HG03196 (cell line): ENCODE measurements at regions not wholly inside any gene's neighbourhood (a gene's known extent, or its start where the extent isn't known, plus 50 kb on each side); places are given as distances from the start of the nearest gene placed in this dataset.

Experiments
- ATAC-seq: cut with Tn5 transposase; IDR thresholded peaks from one replicate; pipeline ENCODE4 v1.9.1; 2021; ENCODE audit not compliant: unreplicated experiment

DNA sequence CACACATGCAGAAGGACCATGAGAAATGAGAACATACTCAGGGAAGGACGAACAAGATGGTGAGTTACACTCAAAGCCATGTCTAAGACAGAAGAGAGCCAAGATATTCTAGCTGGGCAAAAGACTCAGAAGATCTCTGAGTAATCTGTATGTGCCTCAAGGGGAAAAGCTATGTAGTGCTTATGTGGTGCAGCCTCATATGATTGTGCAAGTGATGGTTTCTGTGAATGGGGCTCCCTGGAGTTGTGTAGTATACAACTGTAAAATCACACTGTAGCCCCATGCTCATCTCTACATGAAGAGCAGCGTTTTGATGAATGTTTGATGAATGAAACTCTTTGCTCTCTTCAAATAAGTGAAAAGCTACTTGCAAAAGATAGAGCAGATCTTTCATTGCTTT lies 57.5 kb downstream of the OSR1 start:
- no peak for ATAC-seq

DNA sequence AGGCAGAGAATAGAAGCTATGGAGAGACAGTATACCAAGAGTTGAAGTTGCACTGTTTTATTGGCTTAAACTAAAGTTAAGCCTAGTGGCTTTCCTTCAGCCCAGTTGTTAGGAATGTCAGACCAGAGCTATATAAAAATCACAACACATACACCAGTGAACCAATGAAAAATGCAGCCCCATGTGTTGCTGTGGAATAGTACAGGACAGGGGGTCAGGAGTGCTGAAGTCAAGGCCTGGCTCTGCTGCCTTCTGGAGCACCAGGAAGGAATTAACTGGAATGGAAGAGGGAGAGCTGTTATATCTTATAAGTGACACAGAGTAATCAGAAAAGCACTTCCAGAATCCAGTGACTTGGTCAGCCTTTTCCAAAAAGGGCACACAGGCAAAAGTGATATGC lies 58.9 kb downstream of the OSR1 start:
- no peak for ATAC-seq

GRCh38 chr2:19299032-19299431 lies 59.4 kb downstream of the OSR1 start:
- no peak for ATAC-seq

GRCh38 chr2:19297716-19298115 lies 60.7 kb downstream of the OSR1 start:
- no peak for ATAC-seq

GRCh38 chr2:19295998-19296502 lies 62.4 kb downstream of the OSR1 start:
- no peak for ATAC-seq

DNA sequence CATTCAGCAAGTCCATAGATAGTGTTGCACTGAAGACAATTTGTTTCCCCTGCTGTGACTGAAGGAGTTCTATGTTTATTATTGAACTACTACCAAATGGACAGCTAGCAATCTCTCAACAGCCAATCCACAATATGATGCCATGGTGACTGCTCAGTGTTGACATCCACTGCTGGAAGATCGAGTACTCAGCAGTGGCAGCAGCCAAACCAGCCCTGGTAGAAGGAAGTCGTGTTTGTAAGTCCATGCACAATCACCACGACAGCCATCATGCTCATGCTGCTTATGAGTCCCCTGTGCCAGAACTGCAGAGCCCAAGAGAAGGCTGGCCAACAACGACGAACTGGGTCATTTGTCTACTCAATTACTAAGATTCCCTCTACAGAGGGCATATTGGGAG lies 66.4 kb downstream of the OSR1 start:
- no peak for ATAC-seq

DNA sequence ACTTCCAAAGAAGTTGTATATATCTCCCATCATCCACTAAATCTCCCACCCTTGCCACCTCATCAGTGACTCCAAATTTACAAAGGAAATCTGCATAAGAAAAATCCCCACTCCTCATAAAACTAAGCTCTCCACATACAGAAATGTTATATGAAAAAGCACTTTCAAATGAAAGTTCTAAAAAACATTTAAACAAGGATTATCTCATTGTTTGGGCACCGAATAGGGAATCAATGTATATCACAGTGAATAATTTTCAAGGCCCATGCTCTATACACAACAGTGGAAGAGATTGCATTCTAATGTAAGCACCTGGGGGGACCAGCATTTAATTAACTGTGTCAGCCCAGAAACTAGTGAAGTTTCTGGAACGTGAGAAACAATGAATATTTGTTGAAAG lies 70.1 kb downstream of the OSR1 start:
- ATAC-seq: no peak

- ATAC-seq: no peak
Measured at GRCh38 chr2:19287324-19287723, 71.1 kb downstream of the OSR1 start.

GRCh38 chr2:19282305-19282704 lies 76.1 kb downstream of the OSR1 start:
- ATAC-seq: no peak

- no peak for ATAC-seq
Measured at GRCh38 chr2:19274439-19274838, 84.0 kb downstream of the OSR1 start.

- ATAC-seq: no peak
Measured at GRCh38 chr2:19272941-19273470, 85.4 kb downstream of the OSR1 start.

- no peak for ATAC-seq
Measured at GRCh38 chr2:19272039-19272438, 86.4 kb downstream of the OSR1 start.

GRCh38 chr2:19264852-19265251 lies 93.6 kb downstream of the OSR1 start:
- no peak for ATAC-seq

DNA sequence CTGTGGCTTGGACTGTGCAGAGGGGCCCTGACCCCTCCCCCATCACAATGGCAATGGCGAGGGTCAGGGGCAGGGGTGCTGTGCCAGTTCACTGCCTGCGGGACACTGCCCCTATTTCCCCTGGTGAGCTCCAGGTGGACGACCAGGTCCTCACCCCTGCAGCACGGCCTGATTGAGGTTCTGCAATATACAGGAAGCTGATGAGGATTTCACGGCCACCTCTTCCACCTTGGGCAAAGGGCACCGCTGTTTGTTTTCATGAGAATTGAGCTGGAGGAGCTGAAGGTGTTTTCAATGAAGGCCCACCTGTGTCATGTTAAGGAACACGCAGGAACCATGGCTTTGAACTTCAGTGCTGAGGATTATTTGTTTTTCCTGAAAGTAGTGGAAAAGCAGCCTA lies 96.3 kb downstream of the OSR1 start:
- ATAC-seq: no peak

DNA sequence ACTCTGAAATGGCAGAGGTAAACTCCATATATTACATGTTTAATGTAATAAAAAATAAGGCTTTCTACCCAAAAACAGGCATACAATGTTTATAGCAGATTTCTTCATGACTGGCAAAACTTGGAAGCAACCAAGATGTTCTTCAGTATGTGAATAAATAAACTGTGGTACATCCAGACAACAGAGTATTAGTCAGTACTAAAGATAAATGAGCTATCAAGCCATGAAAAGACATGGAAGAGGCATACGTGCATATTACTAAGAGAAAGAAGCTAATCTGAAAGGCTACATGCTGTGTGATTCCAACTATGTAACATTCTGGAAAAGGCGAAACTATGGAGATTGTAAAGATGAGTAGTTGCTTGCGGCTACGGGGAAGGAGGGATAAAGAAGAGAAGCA lies 97.4 kb downstream of the OSR1 start:
- no peak for ATAC-seq

DNA sequence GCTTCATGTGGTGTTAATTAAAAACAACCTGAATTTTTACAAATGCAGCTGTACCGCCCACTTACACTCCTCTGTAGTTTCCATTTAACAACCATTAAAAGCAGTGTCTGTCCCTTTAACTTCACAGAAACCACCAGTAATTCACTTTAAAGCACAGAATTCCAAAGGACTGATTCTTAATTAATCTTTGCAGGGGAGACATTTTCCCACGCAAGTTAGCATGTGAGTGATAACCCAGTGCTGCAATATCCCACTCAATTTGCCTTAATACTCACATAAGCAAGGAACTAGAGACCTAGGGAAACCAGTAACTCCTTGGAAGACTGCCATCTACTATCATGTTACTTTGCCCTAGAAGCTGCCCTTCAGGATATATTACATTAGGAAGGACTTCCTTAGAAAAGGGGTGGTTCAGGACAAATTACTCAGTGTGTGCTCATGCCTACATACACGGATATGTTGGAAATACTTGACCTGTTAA lies 102.3 kb downstream of the OSR1 start:
- no peak for ATAC-seq

DNA sequence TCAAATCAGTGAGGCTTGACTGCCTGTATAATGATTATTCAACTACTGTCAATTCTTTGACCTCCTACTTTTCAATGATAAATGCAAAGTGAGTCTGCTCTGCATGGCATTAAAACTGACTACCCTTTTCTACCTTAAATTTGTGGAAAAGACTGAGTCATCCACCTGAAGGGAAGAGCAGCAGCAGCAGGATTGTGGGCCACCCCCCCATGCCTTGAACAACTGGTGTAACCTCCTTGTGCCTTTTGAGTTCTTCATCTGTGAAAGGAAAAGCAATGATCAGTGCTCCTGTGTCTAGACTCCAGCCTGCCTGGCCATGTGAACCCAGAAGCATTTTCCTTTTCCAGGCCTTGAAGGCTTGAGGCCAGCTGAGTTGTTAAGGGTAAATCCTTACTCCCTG lies 102.9 kb downstream of the OSR1 start:
- no peak for ATAC-seq

DNA sequence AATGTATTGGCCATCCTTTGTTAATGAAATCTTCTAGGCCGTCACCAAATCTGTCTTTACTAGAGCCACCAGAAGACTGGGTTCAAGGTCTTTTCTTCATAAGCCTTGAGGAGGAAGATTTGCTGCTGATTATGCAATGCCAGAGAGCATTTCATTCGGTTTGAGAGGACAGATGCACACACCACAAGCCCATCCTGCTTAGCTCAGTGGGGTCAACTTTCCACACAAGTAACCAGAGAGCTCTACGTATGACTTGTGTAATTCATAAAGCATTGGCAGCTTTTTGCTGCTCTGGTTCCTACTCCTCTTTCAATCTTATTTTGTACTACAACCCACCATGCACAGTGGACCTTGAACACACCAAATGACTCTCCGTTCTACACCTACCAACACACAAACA lies 106.9 kb downstream of the OSR1 start:
- ATAC-seq: no peak

DNA sequence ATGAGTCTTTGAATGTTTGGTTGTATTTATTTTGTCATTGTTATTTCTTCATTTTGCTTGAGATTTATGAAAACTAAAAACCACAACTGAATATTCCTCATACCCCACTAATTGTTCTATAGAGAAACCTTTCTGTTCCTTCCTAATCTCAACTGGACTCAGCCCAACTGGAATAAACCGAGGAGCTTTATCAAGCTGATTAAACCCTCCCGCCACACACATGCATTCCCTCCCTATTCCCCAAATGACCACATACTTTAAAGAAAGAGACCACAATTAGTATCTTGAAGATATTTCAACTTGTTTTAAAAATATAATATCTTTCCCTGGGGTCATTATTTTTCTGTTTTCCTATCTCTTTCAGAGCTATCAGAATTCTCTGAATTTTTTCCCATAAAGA lies 107.5 kb downstream of the OSR1 start:
- no peak for ATAC-seq

- no peak for ATAC-seq
Measured at GRCh38 chr2:19247186-19247585, 111.2 kb downstream of the OSR1 start.

DNA sequence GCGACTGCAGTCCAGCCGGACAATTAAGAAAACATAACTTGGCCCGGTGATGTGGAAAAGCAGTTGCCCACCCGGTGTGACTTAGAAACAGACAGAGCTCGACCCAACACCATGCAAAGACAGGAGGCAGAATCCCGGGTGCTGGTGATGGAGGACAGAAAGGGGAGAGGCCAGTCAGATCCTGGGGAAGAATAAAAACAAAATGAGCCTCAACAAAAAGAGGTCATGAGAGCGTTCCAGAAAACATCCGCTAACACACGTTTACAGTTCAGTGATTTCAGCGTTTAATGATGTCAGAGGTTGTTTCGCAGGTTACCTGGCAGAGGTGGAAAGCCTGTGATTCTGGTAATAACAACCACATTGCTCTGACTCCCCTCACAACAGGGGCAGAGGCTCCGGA lies 111.9 kb downstream of the OSR1 start:
- no peak for ATAC-seq

- no peak for ATAC-seq
Measured at GRCh38 chr2:19244460-19245363, 113.7 kb downstream of the OSR1 start.
